ENCODE measurements at regions not wholly inside any gene's neighbourhood (a gene's known extent, or its start where the extent isn't known, plus 50 kb on each side); places are given as distances from the start of the nearest gene placed in this dataset.

- intact Hi-C loops (cut with DNase I), result no loop called here
- DNase-seq (ENCODE audit: missing footprints), result no peak
- no peak for ATAC-seq
Observed at GRCh38 chr10:108749042-108749441, 1174.3 kb downstream of the XPNPEP1 start.

DNA sequence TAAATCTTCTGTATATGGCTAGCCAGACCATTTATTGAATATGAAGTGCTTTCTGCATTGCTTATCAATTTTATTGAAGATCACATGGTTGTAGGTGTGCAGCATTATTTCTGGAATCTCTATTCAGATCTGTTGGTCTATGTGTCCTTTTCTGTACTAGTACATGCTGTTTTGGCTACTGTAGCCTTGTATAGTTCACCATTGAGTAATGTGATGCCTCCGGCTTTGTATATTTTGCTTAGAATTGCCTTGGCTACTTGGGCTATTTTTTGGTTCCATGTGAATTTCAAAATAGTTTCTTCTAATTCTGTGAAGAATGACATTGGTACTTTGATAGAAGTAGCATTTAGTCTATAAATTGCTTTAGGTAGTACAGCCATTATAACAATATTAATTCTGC, 1187.2 kb downstream of the XPNPEP1 start:
- intact Hi-C loops (cut with DNase I), result no loop called here
- ATAC-seq, result no peak
- DNase-seq (ENCODE audit: missing footprints), result no peak

DNA sequence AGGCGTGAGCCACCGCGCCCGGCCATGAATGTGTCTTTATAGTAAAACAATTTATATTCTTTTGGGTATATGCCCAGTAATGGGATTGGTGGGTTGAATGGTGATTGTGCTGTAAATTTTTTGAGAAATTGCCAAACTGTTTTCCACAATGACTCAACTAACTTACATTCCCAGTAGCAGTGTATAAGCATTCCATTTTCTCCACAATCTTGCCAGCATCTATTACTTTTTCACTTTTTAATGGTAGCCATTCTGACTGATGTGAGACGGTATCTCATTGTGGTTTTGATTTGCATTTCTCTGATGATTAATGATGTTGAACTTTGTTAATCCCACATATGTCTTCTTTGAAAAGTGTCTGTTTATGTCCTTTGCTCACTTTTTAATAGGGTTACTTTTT, 1187.9 kb downstream of the XPNPEP1 start:
- no peak for ATAC-seq
- no peak for DNase-seq (ENCODE audit: missing footprints)
- intact Hi-C loops (cut with DNase I), result no loop called here

DNA sequence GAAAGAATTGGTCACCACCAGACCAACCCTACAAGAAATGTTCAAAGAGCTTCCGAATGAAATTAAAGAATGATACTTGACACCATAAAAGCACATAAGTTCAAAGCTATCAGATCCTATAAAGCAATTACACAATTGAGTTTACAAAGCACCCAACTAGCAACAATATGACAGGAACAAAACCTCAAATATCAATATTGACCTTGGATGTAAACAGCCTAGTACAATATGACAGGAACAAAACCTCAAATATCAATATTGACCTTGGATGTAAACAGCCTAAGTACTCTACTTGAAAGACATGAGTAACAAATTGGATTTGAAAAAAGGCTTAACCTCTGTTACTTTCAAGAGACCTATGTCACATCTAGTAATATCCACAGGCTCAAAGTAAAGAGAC, 1201.4 kb downstream of the XPNPEP1 start:
- ATAC-seq (no peak), DNase-seq (ENCODE audit: missing footprints) (no peak)
- intact Hi-C loops (cut with DNase I), result no loop called here

GRCh38 chr10:108716352-108716751, 1207.0 kb downstream of the XPNPEP1 start:
- ATAC-seq (no peak), DNase-seq (ENCODE audit: missing footprints) (no peak)
- intact Hi-C loops (cut with DNase I), result no loop called here

GRCh38 chr10:108709927-108710722, 1213.2 kb downstream of the XPNPEP1 start:
- intact Hi-C loops (cut with DNase I), result no loop called here
- no peak for ATAC-seq
- DNase-seq (ENCODE audit: missing footprints), result no peak

- intact Hi-C loops (cut with DNase I), result no loop called here
- ATAC-seq, result no peak
- DNase-seq (ENCODE audit: missing footprints), result no peak
Observed at GRCh38 chr10:108708363-108708762, 1214.9 kb downstream of the XPNPEP1 start.

GRCh38 chr10:108696792-108697477, 1226.4 kb downstream of the XPNPEP1 start:
- intact Hi-C loops (cut with DNase I), result no loop called here
- no peak for DNase-seq (ENCODE audit: missing footprints)

DNA sequence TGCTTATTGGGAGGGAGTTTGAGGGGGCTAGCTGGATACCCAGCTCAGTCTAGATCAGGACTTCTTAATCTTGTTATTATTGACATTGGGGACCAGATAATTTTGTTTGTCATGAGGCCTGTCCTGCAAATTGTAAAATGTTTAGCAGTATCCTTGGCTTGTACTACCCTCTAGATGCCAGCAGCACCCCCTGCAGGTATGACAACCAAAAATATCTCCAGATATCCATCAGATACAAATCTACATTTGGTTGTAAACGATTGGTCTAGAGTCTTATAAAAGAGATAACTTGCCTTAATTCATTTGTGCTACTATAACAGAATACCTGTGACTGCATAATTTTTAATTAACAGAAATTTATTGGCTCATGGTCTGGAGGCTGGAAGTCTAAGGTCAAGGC, 1232.2 kb downstream of the XPNPEP1 start:
- DNase-seq (ENCODE audit: missing footprints) (no peak), ATAC-seq (no peak)
- intact Hi-C loops (cut with DNase I), result no loop called here

More at GRCh38 chr10:108696792-108697477, 1226.4 kb downstream of the XPNPEP1 start:
- ATAC-seq, result no peak

- ATAC-seq (no peak), DNase-seq (ENCODE audit: missing footprints) (no peak)
- intact Hi-C loops (cut with DNase I), result no loop called here
Observed at GRCh38 chr10:108690530-108690929, 1232.8 kb downstream of the XPNPEP1 start.

DNA sequence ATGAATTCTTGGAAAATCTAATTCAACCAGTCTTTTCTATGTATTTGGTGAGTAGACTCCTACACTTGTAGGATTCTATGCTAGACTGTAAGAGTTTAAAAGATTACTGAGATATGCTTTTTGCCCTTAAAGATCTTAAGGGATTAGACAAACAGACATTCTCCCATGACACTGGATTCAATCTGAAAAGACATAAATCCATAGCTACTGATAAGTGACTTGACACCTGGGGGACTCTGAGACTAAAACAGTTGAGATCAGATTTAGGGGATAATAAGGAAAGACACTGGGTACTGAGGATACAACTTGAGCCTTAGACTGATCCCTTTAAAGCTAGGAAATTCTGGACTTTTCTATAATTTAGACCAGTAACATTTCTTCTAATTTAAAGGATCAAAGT, 1233.4 kb downstream of the XPNPEP1 start:
- ATAC-seq (no peak), DNase-seq (ENCODE audit: missing footprints) (no peak)

DNA sequence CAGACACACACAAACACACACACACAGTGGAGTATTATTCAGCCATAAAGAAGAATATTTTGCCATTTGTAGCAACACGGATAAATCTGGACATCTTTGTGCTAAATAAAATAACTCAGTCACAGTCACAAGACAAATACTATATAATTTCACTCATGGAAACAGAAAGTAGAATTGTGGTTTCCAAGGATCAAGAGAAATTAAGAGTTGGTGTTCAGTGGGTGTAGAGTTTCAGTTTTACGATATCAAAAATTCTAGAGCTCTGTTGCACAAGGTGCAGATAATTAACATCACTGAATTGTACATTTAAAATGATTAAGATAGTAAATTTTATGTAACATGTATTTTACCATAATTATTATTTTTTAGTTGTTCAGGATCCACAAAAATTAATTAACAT, 1235.0 kb downstream of the XPNPEP1 start:
- intact Hi-C loops (cut with DNase I), result no loop called here

More for the DNA sequence above, 1233.4 kb downstream of the XPNPEP1 start:
- intact Hi-C loops (cut with DNase I), result no loop called here

DNA sequence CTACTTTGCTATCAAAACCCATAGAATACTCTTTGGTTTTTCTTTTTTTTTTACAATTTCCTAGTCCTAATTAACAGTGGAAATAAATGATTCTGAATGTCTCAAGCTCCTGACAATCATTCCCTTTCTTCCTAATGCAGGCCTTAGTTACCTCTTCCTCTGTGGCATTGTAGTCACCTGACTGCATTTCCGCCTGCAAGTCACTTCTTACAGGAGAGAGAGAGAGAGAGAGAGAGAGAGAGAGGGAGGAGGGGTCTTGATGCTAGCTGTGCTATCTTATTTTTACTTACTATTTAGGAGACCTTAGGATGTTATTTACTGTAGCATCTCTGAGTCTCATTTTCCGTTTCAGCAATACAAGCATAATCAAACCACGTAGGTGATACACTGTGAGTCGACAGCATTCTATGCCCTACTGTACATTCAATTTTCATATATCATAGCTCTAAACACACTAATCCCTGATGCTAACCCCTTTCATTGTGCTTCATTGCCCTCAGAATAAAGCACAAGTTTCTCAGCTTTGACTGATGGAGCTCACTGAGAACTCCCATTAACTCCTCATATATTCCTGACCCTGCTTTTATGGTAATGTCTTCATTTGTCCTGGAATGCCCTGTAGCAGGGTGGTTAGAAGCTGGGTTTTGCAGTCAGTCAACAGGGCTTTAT, 1237.3 kb downstream of the XPNPEP1 start:
- ATAC-seq, result no peak
- intact Hi-C loops (cut with DNase I), result no loop called here

More for the DNA sequence above, 1235.0 kb downstream of the XPNPEP1 start:
- ATAC-seq (no peak), DNase-seq (ENCODE audit: missing footprints) (no peak)

GRCh38 chr10:108684431-108684830, 1238.9 kb downstream of the XPNPEP1 start:
- ATAC-seq (no peak), DNase-seq (ENCODE audit: missing footprints) (no peak)
- intact Hi-C loops (cut with DNase I), result no loop called here

More for the DNA sequence above, 1237.3 kb downstream of the XPNPEP1 start:
- no peak for DNase-seq (ENCODE audit: missing footprints)

DNA sequence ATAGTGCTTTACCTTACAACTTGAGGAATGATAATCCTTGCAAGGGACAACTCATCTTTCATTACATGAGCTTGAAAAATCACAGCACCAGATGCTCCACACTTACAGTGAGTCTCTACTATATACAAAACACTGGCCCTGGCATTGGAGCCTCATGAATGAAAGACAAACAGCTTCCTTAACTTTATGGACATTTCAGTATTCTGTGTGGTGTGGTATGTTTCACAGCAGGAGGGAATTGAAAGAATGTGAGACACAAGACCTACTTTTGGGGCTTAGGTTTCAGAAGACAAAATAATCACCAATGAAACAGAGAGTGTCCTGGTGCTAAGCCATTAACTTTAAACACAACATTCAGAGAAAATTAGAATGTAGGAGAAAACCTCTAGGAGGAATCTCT, 1249.6 kb downstream of the XPNPEP1 start:
- ATAC-seq, result no peak
- intact Hi-C loops (cut with DNase I), result no loop called here
- no peak for DNase-seq (ENCODE audit: missing footprints)

GRCh38 chr10:108663587-108663986, 1259.7 kb downstream of the XPNPEP1 start:
- ATAC-seq (no peak), DNase-seq (ENCODE audit: missing footprints) (no peak)
- intact Hi-C loops (cut with DNase I), result no loop called here

DNA sequence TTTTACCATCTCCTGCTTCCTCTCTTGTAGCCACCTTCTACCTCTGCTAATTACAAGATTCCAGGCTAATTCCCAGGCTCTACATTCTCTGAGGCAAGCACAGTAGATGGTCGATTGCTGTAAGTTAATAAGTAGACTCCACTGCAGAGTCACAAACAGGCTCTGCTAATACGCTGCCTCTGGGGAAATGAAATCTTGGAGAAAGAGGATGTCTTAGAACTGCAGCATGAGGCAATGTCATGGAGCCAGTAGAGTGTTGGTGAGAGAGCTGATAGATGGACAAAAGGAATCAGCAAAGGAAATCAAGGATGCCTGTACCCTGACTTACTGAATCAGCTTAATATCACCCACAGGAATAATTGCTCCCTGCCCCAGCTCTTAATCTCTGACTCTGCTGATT, 1260.3 kb downstream of the XPNPEP1 start:
- no peak for DNase-seq (ENCODE audit: missing footprints)
- ATAC-seq, result no peak
- intact Hi-C loops (cut with DNase I), result no loop called here

GRCh38 chr10:108655057-108655456, 1268.3 kb downstream of the XPNPEP1 start:
- intact Hi-C loops (cut with DNase I), result no loop called here
- no peak for ATAC-seq
- no peak for DNase-seq (ENCODE audit: missing footprints)

DNA sequence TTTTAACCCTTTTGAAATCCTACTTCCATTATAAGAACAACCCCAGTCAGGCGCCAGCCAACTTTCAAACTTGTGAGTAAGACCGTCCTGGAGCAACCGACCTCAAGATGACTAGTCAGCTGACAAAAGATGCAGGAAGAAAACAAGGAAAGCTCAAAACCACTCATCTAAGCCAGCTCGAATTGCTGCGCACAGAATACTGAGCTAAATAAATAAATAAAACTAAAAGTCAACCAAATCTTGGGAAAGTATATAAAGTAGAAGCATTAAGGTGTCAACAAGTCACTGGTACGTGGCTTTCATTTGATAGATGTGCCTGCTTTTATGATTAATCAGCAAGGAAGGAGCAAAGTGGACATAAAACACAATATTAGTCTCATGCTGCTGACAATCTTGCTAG, 1269.8 kb downstream of the XPNPEP1 start:
- DNase-seq (ENCODE audit: missing footprints) (no peak), ATAC-seq (no peak)
- intact Hi-C loops (cut with DNase I), result no loop called here

DNA sequence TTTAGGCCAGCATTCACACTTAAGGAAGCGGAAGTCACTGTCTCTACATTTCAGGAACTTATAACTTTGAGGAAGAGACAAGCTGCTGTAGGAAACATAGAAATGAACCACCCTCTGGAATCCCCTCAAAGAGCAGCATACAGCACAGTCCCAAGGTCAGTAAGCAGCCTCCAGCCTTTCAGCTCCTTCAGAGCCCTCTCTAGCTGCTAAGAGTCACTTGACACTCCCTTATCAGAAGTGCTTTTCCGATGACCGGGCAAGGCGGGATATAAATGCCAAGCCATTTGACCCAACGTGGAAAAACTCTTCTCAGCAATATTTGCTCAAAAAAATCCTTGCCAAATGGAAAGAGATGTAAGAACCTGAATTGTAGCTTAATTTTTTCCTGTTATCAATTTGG, 1284.3 kb downstream of the XPNPEP1 start:
- DNase-seq (ENCODE audit: missing footprints), result no peak
- no peak for ATAC-seq
- intact Hi-C loops (cut with DNase I), result no loop called here

All from Right ventricle myocardium inferior (tissue), 1 donor.